HFFc6 (cell line): ENCODE measurements at regions not wholly inside any gene's neighbourhood (a gene's known extent, or its start where the extent isn't known, plus 50 kb on each side); places are given as distances from the start of the nearest gene placed in this dataset.

ENCODE experiments used
- DNase-seq: peaks from one replicate; pipeline ENCODE4 v3.0.0-alpha.2; 2018
- H3K27ac Mint-ChIP-seq: 2 replicates; pipeline ENCODE4 v1.8.0; 2020; ENCODE audit warnings: mild to moderate bottlenecking, mixed read lengths
- H3K27me3 Mint-ChIP-seq: 2 replicates; pipeline ENCODE4 v1.8.0; 2021; ENCODE audit warnings: mild to moderate bottlenecking, moderate library complexity, mixed read lengths; ENCODE audit not compliant: insufficient read depth
- H3K36me3 Mint-ChIP-seq: 2 replicates; pipeline ENCODE4 v1.8.0; 2021; ENCODE audit warnings: low read depth, mixed read lengths
- H3K4me1 Mint-ChIP-seq: 2 replicates; pipeline ENCODE4 v1.8.0; 2020; ENCODE audit warnings: low read depth, mixed read lengths
- H3K4me3 Mint-ChIP-seq: 2 replicates; pipeline ENCODE4 v1.8.0; 2020; ENCODE audit warnings: mild to moderate bottlenecking, moderate library complexity, mixed read lengths
- H3K9me3 Mint-ChIP-seq: 2 replicates; pipeline ENCODE4 v1.8.0; 2020; ENCODE audit warnings: mild to moderate bottlenecking, mixed read lengths
- TF ChIP-seq, protein P1 (sequence below): fragments of 200-600 bp; sonication (generic); IDR thresholded peaks from 2 replicates; pipeline ENCODE4 v1.5.0; 2021; ENCODE audit warnings: antibody characterized with exemption, mild to moderate bottlenecking

DNA sequence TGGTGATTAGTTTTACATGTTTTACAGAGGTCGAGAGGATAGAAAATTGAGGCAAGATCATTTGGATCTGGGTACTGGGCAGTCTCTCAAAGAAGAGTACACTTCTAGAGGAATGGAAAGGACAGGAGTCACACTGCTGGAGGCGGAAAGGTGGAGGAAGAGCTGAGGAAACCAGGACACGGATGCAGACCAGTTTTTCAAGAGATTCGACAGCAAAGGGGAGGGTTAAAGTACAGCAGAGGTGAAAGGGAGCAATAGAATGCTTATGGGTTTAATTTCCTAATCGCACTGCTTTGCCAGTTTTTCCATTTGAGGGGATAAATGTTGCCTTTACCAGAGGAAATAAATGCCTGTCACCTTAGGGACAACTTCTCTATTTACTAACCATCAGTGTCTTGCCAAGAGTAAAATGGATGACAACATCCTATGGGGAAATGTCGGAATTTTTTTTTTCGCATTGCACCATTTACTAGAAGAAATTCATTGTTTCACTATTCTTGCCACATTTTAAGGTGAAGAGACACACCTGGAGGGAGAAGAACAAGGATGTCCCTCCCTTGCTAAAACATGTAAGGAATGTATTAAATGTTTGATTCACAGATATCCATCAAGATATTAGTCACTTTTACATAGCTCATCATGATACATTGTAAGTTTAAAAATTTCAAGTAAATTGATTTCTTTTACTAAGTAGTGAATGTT is 226.6 kb downstream of the COL12A1 start:
- H3K4me3 Mint-ChIP-seq: no peak overlapping the region
- H3K27ac Mint-ChIP-seq: no peak overlapping the region
- H3K9me3 Mint-ChIP-seq: no peaks in the 10 kb centered on the region
- TF ChIP-seq, protein P1, sequence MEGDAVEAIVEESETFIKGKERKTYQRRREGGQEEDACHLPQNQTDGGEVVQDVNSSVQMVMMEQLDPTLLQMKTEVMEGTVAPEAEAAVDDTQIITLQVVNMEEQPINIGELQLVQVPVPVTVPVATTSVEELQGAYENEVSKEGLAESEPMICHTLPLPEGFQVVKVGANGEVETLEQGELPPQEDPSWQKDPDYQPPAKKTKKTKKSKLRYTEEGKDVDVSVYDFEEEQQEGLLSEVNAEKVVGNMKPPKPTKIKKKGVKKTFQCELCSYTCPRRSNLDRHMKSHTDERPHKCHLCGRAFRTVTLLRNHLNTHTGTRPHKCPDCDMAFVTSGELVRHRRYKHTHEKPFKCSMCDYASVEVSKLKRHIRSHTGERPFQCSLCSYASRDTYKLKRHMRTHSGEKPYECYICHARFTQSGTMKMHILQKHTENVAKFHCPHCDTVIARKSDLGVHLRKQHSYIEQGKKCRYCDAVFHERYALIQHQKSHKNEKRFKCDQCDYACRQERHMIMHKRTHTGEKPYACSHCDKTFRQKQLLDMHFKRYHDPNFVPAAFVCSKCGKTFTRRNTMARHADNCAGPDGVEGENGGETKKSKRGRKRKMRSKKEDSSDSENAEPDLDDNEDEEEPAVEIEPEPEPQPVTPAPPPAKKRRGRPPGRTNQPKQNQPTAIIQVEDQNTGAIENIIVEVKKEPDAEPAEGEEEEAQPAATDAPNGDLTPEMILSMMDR: no peak
- H3K27me3 Mint-ChIP-seq: no peaks in the 10 kb centered on the region; the same call in 1 of the 2 replicates
- H3K36me3 Mint-ChIP-seq: no peaks in the 10 kb centered on the region
- no peaks in the 10 kb centered on the region for H3K4me1 Mint-ChIP-seq
- DNase-seq: no peak

DNA sequence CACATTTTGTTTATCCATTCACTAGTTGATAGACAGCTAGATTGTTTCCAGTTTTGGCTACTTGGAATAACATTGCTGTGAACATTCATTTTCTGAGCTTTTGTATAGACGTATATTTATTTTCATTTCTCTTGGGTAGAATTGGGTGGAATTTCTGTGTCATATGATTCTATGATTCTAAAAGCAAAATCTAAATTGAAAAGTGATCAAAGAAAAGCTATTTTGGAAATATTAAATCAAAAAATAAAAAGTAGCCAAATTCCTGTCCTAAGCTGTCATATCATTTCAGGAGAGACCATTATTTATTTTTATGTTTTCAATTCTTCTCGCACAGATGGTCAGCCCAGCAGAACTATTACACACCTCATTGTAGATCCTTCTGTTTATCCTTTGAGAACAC is 229.2 kb downstream of the COL12A1 start:
- TF ChIP-seq, protein P1: no peak
- no peaks in the 10 kb centered on the region for H3K36me3 Mint-ChIP-seq
- H3K4me1 Mint-ChIP-seq: peaks cover 3% of the 10 kb centered on the region; the same call in 1 of the 2 replicates
- no peak for DNase-seq
- H3K9me3 Mint-ChIP-seq: no peaks in the 10 kb centered on the region
- H3K4me3 Mint-ChIP-seq: no peak overlapping the region
- H3K27ac Mint-ChIP-seq: no peak overlapping the region
- H3K27me3 Mint-ChIP-seq: no peaks in the 10 kb centered on the region; the same call in 1 of the 2 replicates

DNA sequence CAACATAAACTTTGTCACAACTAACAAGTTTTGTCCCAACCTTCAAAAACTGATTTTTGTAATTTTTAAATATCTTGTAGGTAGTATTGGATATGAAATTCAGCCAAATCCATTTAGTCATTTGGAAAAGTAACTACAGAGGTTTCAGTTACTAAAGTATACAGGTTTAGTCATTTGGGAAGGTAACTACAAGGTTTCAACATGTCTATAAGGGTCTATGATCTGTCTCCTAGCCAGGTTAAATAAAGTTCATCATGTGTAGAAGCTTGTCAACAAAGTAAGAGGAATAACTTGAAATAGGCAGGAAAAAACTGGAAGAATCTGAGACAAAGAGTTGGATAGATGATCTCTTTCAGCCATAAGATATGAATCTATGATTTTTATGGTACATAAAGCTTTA is 229.8 kb downstream of the COL12A1 start:
- TF ChIP-seq, protein P1: no peak
- peaks cover 4% of the 10 kb centered on the region; the same call in 1 of the 2 replicates for H3K4me1 Mint-ChIP-seq
- no peak overlapping the region for H3K4me3 Mint-ChIP-seq
- H3K27me3 Mint-ChIP-seq: no peaks in the 10 kb centered on the region; the same call in 1 of the 2 replicates
- H3K9me3 Mint-ChIP-seq: no peaks in the 10 kb centered on the region
- DNase-seq: no peak
- H3K36me3 Mint-ChIP-seq: no peaks in the 10 kb centered on the region
- H3K27ac Mint-ChIP-seq: no peak overlapping the region

DNA sequence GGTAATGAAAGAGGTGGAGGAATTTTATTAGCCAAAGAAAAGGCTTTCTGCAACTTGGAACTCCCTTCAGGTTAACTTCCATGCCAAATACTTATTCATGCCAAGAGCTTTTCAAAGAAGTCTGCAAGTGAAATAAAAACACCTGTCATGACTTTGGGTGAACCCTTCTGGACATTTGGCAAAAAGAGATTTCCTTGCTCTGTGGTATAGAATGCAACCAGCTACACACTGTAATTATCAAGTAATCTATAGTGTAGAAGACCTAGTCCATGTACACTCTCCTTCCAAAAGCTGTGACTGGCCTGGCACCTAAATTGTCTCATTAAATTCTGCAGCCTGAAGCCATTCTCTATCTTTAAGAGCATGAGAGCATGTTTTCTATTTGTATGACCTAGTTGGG is 232.3 kb downstream of the COL12A1 start:
- Mint-ChIP-seq H3K27me3 (no peaks in the 10 kb centered on the region), H3K36me3 (no peaks in the 10 kb centered on the region), H3K4me1 (peaks cover 4% of the 10 kb centered on the region; the same call in 1 of the 2 replicates), H3K9me3 (no peaks in the 10 kb centered on the region), H3K4me3 (no peak overlapping the region), H3K27ac (no peak overlapping the region)
- TF ChIP-seq, protein P1: no peak
- DNase-seq: no peak

DNA sequence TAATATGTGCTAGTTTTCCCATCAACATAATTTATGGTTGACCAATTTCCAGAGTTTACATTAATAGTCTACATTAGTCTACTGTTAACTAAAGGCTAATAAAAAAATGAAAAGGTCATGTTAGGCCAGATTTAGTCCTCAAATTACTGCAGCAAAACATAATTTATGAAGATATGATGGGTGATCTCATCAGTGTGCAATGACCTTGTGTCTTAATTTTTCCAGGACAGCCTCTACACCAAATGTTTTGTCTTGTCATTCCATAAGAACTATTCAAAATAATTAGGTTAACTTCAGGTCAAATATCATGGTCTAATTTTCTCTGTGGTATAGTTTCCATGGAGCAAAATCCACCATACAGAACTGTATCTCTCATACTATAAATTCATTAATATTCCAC is 234.2 kb downstream of the COL12A1 start:
- Mint-ChIP-seq H3K4me3 (no peak overlapping the region), H3K27me3 (no peaks in the 10 kb centered on the region), H3K4me1 (peaks cover 4% of the 10 kb centered on the region; the same call in 1 of the 2 replicates), H3K9me3 (no peaks in the 10 kb centered on the region; the same call in 1 of the 2 replicates), H3K27ac (no peak overlapping the region), H3K36me3 (no peaks in the 10 kb centered on the region)
- no peak for DNase-seq
- TF ChIP-seq, protein P1: no peak
